ENCODE measurements at regions not wholly inside any gene's neighbourhood (a gene's known extent, or its start where the extent isn't known, plus 50 kb on each side); places are given as distances from the start of the nearest gene placed in this dataset.

DNA sequence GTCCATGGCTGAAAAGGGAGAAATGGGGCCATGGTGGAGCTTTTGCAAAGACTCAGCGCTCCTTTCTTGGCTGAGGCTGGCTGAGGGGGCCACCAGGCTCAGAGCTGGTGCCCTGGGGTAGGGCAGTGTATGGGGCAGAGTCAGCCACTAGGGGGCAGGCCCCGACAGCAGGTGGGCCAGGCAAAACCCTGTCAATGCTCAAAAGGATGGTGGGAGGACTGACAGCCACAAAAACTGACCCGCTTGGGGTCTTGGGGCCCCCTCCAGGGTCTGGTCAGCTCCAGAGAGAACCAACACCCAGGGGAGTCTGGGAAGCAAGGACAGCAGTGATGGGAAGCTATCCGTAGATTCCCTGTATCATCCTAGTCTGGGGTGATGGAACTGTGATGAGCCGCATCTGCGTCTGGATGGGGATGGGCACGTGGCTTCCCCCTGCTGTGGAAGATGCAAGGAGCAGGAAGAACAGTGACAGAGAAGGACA, 306.9 kb downstream of the DHX35 start:
- Histone ChIP-seq H3K4me2 (ENCODE audit: low read depth, low read length, poor library complexity, severe bottlenecking) (no peak overlapping the region), H4K20me1 (ENCODE audit: insufficient read depth, low read length, poor library complexity, severe bottlenecking) (no peaks in the 10 kb centered on the region), H2AFZ (ENCODE audit: low read length) (peak overlapping the region; percentile 40), H3K9me3 (ENCODE audit: insufficient read depth, low read depth, low read length) (no peaks in the 10 kb centered on the region), H3K36me3 (ENCODE audit: insufficient read depth, low read length) (no peaks in the 10 kb centered on the region), H3K9ac (ENCODE audit: low read depth, low read length, poor library complexity, severe bottlenecking) (peak overlapping the region; percentile 17), H3K27me3 (ENCODE audit: insufficient read depth, low read length, poor library complexity, severe bottlenecking) (no peaks in the 10 kb centered on the region), H3K4me3 (ENCODE audit: low read length, poor library complexity, severe bottlenecking) (no peak overlapping the region), H3K9me2 (replicated peaks; ENCODE audit: low read depth, low read length) (no peaks in the 10 kb centered on the region), H3K4me1 (ENCODE audit: insufficient read depth, low read length, poor library complexity, severe bottlenecking) (peaks cover 25% of the 10 kb centered on the region), H3F3A (ENCODE audit: low read depth) (no peaks in the 10 kb centered on the region), H3K79me2 (ENCODE audit: insufficient read depth, low read length) (no peaks in the 10 kb centered on the region)
- no peak for TF ChIP-seq EZH2phosphoT487 (IDR thresholded peaks at IDR 0.05; ENCODE audit: borderline replicate concordance)
- TF ChIP-seq, protein P1, sequence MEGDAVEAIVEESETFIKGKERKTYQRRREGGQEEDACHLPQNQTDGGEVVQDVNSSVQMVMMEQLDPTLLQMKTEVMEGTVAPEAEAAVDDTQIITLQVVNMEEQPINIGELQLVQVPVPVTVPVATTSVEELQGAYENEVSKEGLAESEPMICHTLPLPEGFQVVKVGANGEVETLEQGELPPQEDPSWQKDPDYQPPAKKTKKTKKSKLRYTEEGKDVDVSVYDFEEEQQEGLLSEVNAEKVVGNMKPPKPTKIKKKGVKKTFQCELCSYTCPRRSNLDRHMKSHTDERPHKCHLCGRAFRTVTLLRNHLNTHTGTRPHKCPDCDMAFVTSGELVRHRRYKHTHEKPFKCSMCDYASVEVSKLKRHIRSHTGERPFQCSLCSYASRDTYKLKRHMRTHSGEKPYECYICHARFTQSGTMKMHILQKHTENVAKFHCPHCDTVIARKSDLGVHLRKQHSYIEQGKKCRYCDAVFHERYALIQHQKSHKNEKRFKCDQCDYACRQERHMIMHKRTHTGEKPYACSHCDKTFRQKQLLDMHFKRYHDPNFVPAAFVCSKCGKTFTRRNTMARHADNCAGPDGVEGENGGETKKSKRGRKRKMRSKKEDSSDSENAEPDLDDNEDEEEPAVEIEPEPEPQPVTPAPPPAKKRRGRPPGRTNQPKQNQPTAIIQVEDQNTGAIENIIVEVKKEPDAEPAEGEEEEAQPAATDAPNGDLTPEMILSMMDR (conservative IDR thresholded peaks at IDR 0.05; ENCODE audit: low read length), result peak; percentile 90

DNA sequence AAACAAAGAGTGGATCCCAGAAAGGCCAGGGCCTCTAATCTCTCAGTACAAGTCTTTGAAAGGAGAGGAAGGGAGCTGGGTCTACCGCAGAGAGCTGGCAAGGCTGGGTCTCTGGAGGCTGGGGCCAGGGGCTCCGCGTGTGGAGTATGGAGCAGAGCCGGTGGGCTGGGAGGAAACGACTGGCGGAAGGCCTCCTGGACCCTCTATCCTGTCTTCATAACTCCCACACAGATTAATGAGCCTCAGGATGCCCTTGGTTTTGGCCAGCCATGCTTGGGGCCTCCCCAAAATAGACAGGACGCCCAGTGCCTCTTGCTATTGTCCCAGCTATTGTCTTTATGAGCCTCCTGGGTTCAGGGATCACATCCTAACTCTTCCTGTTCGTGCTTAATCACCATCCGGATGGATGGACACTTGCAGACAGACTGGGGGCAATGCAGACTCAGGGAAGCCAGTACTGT, 306.4 kb downstream of the DHX35 start:
- no peaks in the 10 kb centered on the region for H3K27me3 ChIP-seq (ENCODE audit: insufficient read depth, low read length, poor library complexity, severe bottlenecking)

DNA sequence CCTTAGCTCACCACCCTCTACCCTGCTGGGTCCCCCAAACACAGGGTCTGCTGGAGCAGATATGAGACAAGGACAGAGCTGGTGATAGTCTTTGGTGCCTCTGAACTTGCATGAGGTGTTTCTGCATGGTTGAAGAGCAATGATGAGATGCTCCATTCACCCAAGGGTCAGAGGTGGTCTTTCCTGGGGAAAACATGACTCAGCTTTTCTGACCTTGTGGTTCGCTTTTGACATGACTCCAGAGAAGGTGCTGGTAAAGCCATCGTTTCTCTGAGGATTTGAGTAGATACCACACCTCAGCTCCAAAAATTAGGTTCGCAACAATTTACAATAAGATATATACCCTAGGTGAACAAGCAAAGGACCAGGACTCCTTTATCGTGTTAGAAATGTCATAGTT, 304.8 kb downstream of the DHX35 start:
- Histone ChIP-seq H3K9ac (ENCODE audit: low read depth, low read length, poor library complexity, severe bottlenecking) (no peak overlapping the region), H3K36me3 (ENCODE audit: insufficient read depth, low read length) (no peaks in the 10 kb centered on the region), H3K9me3 (ENCODE audit: insufficient read depth, low read depth, low read length) (no peaks in the 10 kb centered on the region), H3K79me2 (ENCODE audit: insufficient read depth, low read length) (no peaks in the 10 kb centered on the region), H2AFZ (ENCODE audit: low read length) (no peak overlapping the region), H3K4me1 (ENCODE audit: insufficient read depth, low read length, poor library complexity, severe bottlenecking) (peaks cover 25% of the 10 kb centered on the region), H3K4me3 (ENCODE audit: low read length, poor library complexity, severe bottlenecking) (no peak overlapping the region), H3K4me2 (ENCODE audit: low read depth, low read length, poor library complexity, severe bottlenecking) (no peak overlapping the region), H3K9me2 (replicated peaks; ENCODE audit: low read depth, low read length) (no peaks in the 10 kb centered on the region), H3F3A (ENCODE audit: low read depth) (no peaks in the 10 kb centered on the region), H3K27me3 (ENCODE audit: insufficient read depth, low read length, poor library complexity, severe bottlenecking) (no peaks in the 10 kb centered on the region), H4K20me1 (ENCODE audit: insufficient read depth, low read length, poor library complexity, severe bottlenecking) (no peaks in the 10 kb centered on the region)
- no peak for TF ChIP-seq EZH2phosphoT487 (IDR thresholded peaks at IDR 0.05; ENCODE audit: borderline replicate concordance)

More for the DNA sequence above, 306.4 kb downstream of the DHX35 start:
- H3F3A ChIP-seq (ENCODE audit: low read depth), result no peaks in the 10 kb centered on the region
- H2AFZ ChIP-seq (ENCODE audit: low read length), result peak overlapping the region; percentile 40
- no peaks in the 10 kb centered on the region for H3K79me2 ChIP-seq (ENCODE audit: insufficient read depth, low read length)
- H3K4me3 ChIP-seq (ENCODE audit: low read length, poor library complexity, severe bottlenecking), result no peak overlapping the region
- H3K9me3 ChIP-seq (ENCODE audit: insufficient read depth, low read depth, low read length), result no peaks in the 10 kb centered on the region
- no peak overlapping the region for H3K4me2 ChIP-seq (ENCODE audit: low read depth, low read length, poor library complexity, severe bottlenecking)
- H3K9me2 ChIP-seq (replicated peaks; ENCODE audit: low read depth, low read length), result no peaks in the 10 kb centered on the region
- H3K4me1 ChIP-seq (ENCODE audit: insufficient read depth, low read length, poor library complexity, severe bottlenecking), result peaks cover 25% of the 10 kb centered on the region
- H3K36me3 ChIP-seq (ENCODE audit: insufficient read depth, low read length), result no peaks in the 10 kb centered on the region
- no peaks in the 10 kb centered on the region for H4K20me1 ChIP-seq (ENCODE audit: insufficient read depth, low read length, poor library complexity, severe bottlenecking)
- peak overlapping the region; percentile 17 for H3K9ac ChIP-seq (ENCODE audit: low read depth, low read length, poor library complexity, severe bottlenecking)
- TF ChIP-seq, protein P1 (conservative IDR thresholded peaks at IDR 0.05; ENCODE audit: low read length), result no peak
- no peak for TF ChIP-seq EZH2phosphoT487 (IDR thresholded peaks at IDR 0.05; ENCODE audit: borderline replicate concordance)
